ENCODE measurements at regions not wholly inside any gene's neighbourhood (a gene's known extent, or its start where the extent isn't known, plus 50 kb on each side); places are given as distances from the start of the nearest gene placed in this dataset.
"Not testable (repeated sequence)": the region's sequence is repeated elsewhere in the genome, so short reads cannot be mapped to it uniquely, and the experiment has no call there.

DNA sequence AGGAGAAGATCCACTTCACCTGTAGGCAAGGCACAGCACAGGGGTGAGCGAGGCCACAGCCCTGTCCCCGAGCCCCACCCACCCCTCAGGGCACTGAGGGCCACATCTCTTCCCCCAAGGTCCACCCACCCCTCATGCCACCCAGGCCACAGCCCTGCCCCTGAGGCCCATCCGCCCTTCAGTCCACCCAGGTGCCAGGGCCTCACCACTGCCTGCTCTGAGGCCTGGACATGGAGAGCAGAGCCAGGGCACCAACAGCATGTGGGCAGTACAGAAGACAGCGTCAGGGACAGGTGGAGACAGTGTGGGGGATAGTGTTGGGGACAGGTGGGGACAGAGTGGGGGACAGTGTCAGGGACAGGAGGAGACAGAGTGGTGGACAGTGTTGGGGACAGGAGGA, 138.3 kb downstream of the TMEM121 start:
- Histone ChIP-seq H3K27ac (no peak overlapping the region), H3K9me3 (peaks cover 0 to 6% (median 0%) of the 10 kb centered on the region in 12 donors), H3K4me3 (no peak overlapping the region), H3K36me3 (no peaks in the 10 kb centered on the region), H3K27me3 (no peaks in the 10 kb centered on the region), H3K4me1 (peaks cover 0 to 6% (median 0%) of the 10 kb centered on the region in 12 donors)
- DNase-seq = no peak
- 63 to 77% (median 76%) methylated on average over 2 to 4 of the region's 4 CpGs for WGBS, 4 donors
- TF ChIP-seq POLR2A (IDR thresholded peaks at IDR 0.05) (no peak), CTCF (IDR thresholded peaks at IDR 0.05) (no peak)
- ATAC-seq = peak in 1 of 4 donors; percentile 36
- intact Hi-C loops (cut with DNase I) = no loop called here

DNA sequence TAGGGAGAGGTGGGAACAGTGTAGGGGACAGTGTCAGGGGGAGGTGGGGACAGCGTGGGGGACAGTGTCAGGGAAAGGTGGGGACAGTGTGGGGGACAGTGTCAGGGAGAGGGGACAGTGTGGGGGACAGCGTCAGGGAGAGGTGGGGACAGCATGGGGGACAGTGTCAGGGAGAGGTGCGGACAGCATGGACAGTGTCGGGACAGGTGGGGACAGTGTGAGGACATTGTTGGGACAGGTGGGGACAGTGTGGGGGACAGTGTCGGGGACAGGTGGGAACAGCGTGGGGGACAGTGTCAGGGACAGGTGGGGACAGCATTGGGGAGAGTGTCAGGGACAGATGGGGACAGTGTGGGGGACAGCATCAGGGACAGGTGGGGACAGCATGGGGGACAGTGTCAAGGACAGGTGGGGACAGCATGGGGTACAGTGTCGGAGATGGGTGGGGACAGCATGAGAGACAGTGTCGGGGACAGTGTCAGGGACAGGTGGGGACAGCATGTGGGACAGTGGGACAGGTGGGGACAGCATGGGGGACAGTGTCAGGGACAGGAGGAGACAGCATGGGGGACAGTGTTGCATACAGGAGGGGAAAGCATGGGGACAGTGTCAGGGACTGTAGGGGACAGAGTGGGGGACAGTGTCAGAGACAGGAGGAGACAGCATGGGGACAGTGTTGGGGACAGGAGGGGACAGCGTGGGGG, 139.0 kb downstream of the TMEM121 start:
- DNase-seq = no peak
- Histone ChIP-seq H3K4me1 (peaks cover 0 to 6% (median 0%) of the 10 kb centered on the region in 12 donors), H3K9me3 (no peaks in the 10 kb centered on the region), H3K27ac (no peak overlapping the region), H3K4me3 (no peak overlapping the region), H3K27me3 (no peaks in the 10 kb centered on the region), H3K36me3 (no peaks in the 10 kb centered on the region)
- peak in 2 of 4 donors; percentile 9 to 51 for ATAC-seq
- intact Hi-C loops (cut with DNase I) = no loop called here
- TF ChIP-seq CTCF (IDR thresholded peaks at IDR 0.05) = no peak
- TF ChIP-seq POLR2A (IDR thresholded peaks at IDR 0.05) = no peak
- 60 to 76% (median 72%) methylated on average over 9 of the region's 9 CpGs for WGBS, 4 donors

DNA sequence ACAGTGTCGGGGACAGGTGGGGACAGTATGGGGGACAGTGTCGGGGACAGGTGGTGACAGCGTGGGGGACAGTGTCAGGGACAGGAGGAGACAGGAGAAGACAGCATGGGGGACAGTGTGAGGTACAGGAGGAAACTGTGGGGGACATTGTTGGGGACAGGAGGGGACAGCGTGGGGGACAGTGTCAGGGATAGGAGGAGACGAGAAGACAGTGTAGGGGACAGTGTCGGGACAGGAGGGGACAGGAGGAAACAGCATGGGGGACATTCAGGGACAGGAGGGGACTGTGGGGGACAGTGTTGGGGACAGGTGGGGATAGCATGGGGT, 139.5 kb downstream of the TMEM121 start:
- Histone ChIP-seq H3K27me3 (no peaks in the 10 kb centered on the region), H3K4me3 (no peak overlapping the region), H3K9me3 (no peaks in the 10 kb centered on the region), H3K27ac (no peak overlapping the region), H3K36me3 (no peaks in the 10 kb centered on the region), H3K4me1 (peaks cover 0 to 6% (median 0%) of the 10 kb centered on the region in 12 donors)
- DNase-seq (no peak), ATAC-seq (peak in 1 of 4 donors; percentile 34)
- TF ChIP-seq POLR2A (IDR thresholded peaks at IDR 0.05) (no peak), CTCF (IDR thresholded peaks at IDR 0.05) (no peak)
- intact Hi-C loops (cut with DNase I) = no loop called here
- WGBS, 4 donors = 80 to 87% (median 81%) methylated on average over 6 of the region's 6 CpGs

GRCh38 chr14:105666420-105666819, 140.0 kb downstream of the TMEM121 start:
- no peaks in the 10 kb centered on the region for H3K27me3 ChIP-seq
- H3K27ac ChIP-seq = no peak overlapping the region
- ATAC-seq (peak in 2 of 4 donors; percentile 39 to 55), DNase-seq (no peak)
- H3K4me1 ChIP-seq = peaks cover 0 to 6% (median 0%) of the 10 kb centered on the region in 12 donors
- H3K36me3 ChIP-seq = no peaks in the 10 kb centered on the region
- 75 to 82% (median 78%) methylated on average over 6 of the region's 6 CpGs for WGBS, 4 donors
- H3K9me3 ChIP-seq = no peaks in the 10 kb centered on the region
- no peak for TF ChIP-seq POLR2A (IDR thresholded peaks at IDR 0.05)
- TF ChIP-seq CTCF (IDR thresholded peaks at IDR 0.05) = no peak
- intact Hi-C loops (cut with DNase I) = no loop called here
- H3K4me3 ChIP-seq = no peak overlapping the region

DNA sequence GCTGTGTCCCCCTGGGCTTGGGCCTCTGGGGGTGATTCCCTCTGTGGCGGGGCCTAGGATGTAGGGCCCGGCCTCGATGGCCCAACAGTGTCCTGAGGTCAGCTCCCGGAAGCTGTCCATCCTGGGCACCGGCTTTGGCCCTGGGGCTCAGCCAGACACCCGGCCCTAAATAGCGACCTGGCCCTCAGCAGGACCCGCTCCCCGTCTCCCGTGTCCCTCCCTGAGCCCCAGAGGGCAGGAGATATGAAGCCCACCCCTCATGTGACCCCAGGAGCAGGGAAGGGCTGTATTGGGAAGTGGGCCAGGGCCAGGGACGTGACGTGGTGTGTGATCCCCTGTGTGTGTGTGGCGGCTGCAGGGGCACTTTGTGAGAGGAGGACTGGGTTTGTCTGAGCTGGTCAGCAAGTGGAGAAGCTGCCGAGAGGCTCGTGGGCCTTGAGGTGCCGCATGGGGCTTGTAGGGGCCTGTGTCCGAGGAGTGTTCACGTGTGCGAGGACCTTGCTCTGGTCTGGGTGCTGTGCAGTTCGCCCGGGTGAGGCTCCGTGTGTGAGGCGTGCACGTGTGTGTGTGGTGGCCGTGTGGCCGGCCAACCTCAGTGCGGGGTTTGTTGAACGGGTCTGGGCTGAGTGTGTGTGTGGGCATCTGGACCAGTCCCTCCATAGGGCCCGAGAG, 140.7 kb downstream of the TMEM121 start:
- H3K4me3 ChIP-seq; H3K36me3 ChIP-seq; H3K9me3 ChIP-seq; H3K27me3 ChIP-seq; H3K4me1 ChIP-seq; H3K27ac ChIP-seq; DNase-seq; intact Hi-C loops (cut with DNase I); ATAC-seq: not testable (repeated sequence)
- WGBS, 4 donors = 82 to 93% (median 85%) methylated on average over 18 to 29 of the region's 29 CpGs

DNA sequence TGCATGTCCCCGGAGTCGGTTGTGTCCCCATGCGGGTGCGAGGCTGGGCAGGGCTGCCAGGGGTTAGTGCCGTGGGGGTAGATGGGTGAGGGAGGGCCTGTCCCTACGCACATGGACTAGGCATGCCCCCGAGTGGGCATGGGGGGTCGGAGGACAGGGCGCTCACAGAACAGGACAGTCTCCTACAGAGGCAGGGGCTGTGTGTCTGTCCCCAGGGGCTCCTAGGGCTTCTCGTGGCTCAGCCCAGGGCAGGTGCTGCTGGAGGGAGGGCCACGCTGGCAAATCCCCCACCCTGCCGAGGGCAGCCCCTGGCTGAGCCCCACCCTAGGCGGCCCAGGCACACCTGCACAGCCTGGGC, 141.3 kb downstream of the TMEM121 start:
- not testable (repeated sequence) for H3K27ac ChIP-seq, H3K36me3 ChIP-seq
- 73 to 78% methylated on average over 5 to 8 of the region's 13 CpGs; no CpG with 5 or more reads in 2 of the 4 donors for WGBS, 4 donors

GRCh38 chr14:105668021-105668420, 141.6 kb downstream of the TMEM121 start:
- ATAC-seq; H3K4me1 ChIP-seq; H3K36me3 ChIP-seq; H3K9me3 ChIP-seq; H3K27me3 ChIP-seq; H3K4me3 ChIP-seq; intact Hi-C loops (cut with DNase I); H3K27ac ChIP-seq; DNase-seq: not testable (repeated sequence)
- WGBS, 4 donors = 85 to 91% (median 88%) methylated on average over 19 to 21 of the region's 22 CpGs; no CpG with 5 or more reads in 1 of the 4 donors

More for the DNA sequence above, 141.3 kb downstream of the TMEM121 start:
- intact Hi-C loops (cut with DNase I); H3K4me3 ChIP-seq; H3K4me1 ChIP-seq; H3K9me3 ChIP-seq; ATAC-seq; DNase-seq; H3K27me3 ChIP-seq: not testable (repeated sequence)

All from heart left ventricle (tissue), 16 donors.